ENCODE measurements at regions not wholly inside any gene's neighbourhood (a gene's known extent, or its start where the extent isn't known, plus 50 kb on each side); places are given as distances from the start of the nearest gene placed in this dataset.

GRCh38 chr18:44062345-44062744 lies 618.3 kb upstream of the SETBP1 start:
- no peak for TF ChIP-seq POLR2AphosphoS5 (IDR thresholded peaks at IDR 0.05; ENCODE audit: low read depth, low read length)
- TF ChIP-seq SIN3A (IDR thresholded peaks at IDR 0.05; ENCODE audit: borderline replicate concordance, insufficient read depth, low read length), result no peak

Data from PFSK-1 (cell line).